Cerebellar cortex (tissue), 1 donor: ENCODE measurements at regions not wholly inside any gene's neighbourhood (a gene's known extent, or its start where the extent isn't known, plus 50 kb on each side); places are given as distances from the start of the nearest gene placed in this dataset.

Source experiments
- DNase-seq: peaks from one replicate; pipeline ENCODE4 v3.0.0-alpha.2; 2015; ENCODE audit warnings: low spot score

DNA sequence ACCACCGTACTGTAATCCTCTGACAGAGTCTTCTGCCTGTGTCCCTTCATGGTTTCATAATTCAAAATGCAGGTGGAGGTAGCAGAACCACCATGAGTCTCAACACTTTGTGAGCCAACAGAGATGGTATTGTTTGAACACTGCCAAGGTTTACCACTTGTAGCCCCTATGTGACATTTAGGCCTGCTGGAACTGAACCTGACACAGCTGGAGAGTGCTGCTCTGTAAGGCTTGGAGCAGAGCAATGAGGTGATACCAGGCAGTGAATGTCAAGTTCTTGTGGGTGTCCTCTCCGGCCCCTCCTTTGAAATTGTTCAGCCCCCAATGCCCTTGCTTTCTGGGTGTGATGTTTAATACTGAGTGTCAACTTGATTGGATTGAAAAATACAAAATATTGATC lies 1042.9 kb downstream of the ARAP2 start:
- no peak for DNase-seq

DNA sequence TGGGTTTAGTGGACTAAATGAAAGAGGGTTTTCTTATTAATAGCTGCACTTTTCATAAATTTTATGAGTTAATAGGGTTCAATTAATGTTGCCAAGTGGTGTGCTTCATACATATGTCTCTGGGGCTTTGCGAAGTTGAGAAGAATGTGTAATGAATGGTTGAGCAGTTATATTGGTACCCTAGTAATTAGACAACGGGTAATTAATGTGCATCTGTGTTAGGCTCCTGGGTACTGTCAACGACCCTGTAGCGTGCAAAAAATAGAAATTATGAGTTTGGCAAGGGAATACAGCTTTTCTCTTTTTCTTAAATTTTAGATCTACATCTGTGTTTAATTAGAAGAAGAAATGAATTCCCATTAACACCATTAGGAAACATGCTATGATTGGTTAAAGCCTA lies 1027.7 kb downstream of the ARAP2 start:
- no peak for DNase-seq

DNA sequence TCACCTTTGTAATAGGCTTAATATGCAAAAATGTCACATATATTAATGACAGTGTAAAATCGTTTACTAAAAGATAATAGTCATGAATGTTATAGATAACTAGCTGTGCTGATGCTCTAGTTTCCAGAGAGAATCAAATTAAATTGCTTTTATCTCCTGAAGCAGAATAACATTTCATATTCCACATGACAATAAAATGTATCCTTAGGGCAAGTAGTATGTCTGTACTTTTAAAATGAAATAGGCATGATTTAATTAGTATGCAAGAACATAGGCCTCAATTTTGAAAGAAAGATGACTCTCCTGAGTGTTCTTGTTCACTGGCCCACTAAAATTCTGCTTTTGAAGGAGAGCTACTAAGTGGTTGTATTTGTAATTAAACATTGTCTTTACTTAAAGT lies 1027.0 kb downstream of the ARAP2 start:
- no peak for DNase-seq

DNA sequence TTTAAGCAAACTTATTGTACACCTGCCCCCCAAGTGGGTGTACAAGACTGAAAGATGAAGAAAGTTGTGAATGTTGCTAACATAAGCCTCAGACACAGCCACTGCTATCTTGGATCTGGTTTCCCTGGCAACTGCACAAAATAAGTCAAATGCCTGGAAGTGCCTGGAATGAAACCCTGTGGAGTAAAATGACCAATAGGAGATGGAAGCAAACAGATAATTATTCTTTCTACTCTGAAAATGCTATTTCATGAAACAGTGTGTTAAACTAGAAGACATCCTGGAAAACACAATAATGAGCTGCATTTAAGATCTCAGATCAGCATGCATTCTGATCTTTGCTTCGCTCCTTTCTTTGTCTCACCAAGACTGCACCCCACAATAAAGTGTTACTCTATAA lies 1016.0 kb downstream of the ARAP2 start:
- DNase-seq = no peak

DNA sequence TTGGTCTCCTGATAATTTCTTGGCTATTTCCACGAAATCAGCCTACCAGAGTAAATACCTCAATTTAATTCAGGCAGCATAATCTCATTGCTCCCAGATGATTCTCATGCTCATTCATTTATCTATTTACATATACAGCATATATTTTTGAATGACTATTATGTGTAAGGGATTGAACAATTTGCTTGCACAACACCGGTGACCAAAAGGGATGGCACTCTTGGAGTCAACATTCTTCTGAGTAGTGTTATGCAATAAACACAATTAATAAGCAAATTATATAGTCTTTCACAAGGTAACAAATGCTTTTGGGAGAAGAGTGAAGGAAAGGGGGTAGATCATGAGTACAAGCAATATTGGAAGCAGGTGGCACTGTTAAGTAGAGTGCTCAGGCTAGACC lies 1015.3 kb downstream of the ARAP2 start:
- DNase-seq = no peak

DNA sequence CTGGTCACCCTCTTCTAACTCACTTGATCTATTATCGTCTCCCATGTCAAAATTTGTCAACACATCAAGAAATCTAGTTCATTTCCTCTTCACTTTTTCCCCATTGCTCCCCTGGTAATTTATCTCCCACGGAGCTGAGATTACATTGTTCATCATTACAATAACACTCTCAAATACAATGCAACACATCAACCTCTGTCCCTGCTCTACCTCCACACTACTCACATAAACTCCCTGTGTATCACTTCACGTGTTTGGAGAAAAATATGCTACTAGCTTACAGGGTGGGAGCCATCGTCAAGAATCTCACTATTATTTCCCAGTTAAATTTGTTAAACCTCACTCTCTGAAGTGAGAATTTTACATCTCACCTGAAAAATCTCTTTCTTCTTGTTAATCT lies 1006.4 kb downstream of the ARAP2 start:
- DNase-seq = no peak

DNA sequence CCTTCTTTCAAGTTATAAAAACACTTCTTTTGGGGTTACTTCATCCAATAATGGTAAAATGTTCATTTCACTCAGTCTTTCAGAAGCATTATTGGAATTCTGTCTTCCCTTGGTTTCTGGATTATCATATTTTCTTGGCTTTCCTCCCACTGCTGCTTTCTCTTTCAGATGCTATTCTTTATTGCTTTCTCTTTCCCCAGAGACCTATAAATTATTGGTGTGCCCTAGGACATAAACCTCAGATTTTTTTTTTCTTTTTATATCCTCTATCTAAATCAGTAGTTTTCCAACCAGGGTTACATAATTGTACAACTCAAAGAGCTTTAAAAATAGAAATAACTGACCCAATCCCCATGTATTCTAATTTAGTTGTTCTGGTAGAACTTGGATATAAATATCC lies 1005.5 kb downstream of the ARAP2 start:
- DNase-seq = no peak

DNA sequence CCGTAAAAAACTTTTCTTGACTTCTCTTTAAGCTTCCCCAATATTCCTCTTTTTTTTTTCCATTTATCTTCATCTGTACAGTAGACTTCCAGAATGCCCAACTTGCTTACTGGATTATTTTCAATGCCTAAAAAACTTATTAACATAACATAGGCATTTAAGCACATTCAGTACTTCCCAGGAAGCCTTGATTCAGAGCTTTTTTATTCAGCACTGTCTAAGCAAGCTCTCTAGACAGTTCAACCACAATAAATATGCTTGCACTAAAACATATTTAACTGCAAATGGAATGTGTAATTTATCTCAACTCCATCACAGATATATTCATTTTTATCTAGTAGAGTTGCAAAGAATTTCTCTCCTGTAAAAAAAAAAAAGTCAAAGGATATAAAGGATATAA lies 997.8 kb downstream of the ARAP2 start:
- DNase-seq = no peak

DNA sequence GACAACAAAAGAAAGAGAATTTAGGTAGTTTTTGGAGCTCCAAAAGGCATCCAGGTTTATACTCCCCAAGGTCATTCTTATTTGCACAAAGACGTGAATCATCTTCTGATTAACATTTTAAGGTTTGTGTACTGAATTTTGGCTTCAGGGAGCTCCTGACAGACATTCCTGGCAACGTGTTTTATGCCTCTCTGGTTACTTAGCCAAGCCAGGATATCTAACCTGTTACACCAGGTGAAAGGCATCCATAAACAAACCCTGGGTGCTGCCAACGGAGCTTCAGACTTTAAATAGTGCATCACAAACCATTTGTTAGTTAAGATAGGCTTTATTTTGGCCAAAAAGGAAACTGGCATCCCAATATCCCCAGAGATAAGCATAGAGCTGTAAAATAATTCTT lies 997.3 kb downstream of the ARAP2 start:
- DNase-seq = no peak

DNA sequence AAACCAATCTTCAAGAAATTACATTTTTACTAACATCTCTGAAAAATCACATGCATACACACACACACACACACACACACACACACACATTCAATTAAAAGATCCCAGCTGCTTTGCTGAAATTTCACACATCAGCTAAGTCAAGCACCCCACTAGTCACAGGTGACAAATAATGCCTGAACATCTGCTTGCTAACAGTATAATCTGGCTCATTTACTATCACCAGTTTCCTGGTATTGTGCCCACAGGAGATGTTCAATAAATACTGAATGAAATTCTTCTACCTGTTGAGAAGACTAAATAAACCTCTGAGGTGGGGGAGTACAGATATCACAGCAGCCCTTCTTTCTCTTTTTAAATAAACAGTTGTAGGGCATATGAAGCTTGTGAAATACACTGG lies 994.0 kb downstream of the ARAP2 start:
- DNase-seq = no peak

DNA sequence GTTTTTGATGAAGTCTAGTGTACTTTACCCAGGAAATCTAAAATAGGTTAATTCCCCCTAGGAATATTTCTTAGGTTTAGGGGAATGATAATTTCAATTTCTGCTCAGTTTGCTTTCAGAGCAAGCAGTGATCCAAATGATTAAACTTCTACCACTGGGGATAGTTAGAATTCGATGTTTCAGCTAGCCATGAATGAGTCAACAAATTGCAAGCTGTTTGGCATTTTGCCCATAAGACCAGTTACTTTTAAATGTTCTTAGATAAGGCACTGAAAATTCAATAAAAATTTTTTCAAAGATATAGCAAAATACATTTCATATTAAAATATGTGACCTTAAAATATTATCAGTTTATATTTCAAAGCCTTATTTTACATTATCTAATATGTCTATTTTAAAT lies 993.6 kb downstream of the ARAP2 start:
- no peak for DNase-seq

DNA sequence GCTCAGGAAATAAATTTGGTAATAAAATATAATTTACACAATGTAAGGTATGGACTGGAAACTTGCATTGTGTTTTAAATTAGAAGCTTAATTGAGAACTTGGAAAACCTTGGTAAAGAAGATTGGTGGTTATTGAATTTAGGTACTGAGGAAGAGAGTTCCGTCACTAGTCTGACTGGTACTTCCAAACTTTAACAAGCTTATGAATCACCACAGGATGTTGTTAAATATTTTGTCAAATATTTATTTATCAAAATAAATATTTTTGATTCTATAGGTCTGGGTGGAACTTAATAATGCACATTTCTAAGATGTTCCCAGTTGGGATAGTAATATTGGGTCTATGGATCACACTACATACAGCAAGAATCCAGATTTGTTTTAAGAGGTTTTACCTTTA lies 992.2 kb downstream of the ARAP2 start:
- DNase-seq = no peak

DNA sequence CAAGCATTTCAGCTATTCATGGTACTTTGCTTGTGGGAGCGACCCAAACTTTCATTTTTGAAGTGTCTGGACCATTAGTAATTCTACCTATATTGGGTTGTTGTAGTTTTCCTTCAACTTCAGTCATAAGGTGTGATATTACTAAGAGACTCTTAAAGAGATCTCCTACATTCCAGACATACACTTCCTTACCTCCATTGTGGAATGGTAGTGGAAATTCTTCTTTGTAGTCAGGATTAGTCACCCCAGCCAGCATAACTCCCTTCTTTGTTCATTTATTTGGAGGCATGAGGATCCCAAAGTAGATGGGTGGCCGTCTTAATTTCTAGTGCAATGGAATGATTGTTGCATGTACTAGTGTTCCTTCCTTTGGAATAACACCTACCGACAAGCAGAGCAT lies 991.4 kb downstream of the ARAP2 start:
- no peak for DNase-seq

DNA sequence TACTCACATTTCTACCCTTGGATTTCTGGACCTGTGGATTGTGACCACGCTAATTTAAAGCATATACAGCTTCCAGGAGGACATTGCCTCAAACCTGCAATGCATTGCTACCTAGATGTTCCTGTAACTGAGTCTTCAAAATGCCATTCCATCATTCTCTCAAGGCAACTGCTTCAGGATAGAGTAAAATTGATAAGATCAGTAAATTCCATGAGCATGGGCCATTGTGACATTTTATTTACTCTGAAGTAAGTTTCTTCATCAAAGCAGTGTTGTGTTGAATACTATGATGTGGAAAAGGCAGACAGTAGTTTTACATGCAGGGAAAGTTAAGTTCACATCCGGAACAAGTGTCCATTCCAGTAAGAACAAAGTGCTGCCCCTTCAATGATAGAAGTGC lies 991.0 kb downstream of the ARAP2 start:
- DNase-seq = no peak

DNA sequence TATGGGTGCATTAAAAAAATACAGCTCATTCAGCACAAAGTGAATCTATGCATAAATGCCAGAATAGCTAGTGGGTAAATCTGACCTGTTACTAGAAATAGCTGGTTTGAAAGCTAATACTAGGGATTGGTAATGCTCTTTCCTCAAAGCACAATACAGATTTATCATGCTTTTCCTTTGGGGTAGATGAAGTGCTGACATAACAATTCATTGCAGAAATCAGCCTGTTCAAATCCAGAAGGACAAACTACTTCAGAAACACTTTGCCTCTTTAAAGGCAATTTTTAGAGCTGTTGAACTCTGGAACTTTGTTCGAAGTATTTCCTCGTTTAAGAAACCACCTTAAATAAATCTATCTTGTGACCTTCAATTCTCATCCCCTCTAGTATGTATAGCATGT lies 957.9 kb downstream of the ARAP2 start:
- DNase-seq = no peak

DNA sequence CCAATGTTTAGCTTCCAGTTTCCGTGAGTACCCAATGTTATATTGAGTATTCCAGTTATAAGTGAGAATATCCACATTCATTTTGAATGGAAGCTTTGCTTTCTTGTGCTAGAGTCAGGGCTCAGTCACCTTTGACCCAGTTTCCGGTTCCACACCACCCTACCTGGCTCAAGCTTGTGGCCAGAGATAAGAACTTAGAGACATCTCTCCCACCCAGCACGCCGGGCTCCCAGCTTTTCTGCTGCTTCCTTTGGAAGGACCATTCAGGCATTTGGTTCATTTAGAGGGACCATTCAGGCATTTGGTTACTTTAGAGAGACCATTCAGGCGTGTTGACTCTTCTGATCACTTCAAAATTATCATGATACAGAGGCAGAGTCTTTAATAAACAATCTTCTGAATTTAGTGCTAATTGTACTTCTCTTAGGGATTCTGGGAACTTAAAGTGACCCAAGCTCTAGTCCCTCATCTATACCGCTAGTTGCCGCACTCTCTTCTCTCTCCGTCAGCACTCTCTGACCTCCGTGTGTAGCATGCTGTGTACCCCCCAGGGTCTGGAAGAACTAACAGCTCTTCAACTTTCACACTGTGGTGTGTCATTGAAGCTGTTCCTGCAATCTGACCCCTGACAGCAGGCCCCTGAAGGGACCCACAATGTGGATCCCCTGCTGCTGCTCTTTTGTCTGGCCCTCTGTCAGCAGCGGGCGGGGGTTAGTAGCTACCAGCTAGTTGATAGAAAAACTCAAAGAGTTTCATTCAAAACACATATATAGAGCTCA lies 943.1 kb downstream of the ARAP2 start:
- no peak for DNase-seq

DNA sequence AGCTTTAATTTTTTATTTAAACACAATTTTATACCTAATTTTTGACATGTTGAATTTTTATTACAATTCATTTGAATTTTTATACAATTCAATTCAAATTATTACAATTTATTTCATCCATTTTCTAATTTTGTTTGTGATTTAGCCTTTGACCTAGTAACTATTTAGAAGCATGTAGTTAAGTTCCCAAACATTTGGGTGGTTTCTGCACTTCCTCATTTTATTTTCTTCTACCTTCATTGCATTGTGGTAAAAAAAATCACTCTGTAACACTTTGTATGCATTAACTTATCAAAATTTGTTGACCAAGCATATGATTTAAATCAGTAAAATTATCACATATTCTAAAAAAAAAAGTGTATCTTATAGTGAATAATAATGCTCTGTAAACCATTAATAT lies 928.9 kb downstream of the ARAP2 start:
- no peak for DNase-seq

DNA sequence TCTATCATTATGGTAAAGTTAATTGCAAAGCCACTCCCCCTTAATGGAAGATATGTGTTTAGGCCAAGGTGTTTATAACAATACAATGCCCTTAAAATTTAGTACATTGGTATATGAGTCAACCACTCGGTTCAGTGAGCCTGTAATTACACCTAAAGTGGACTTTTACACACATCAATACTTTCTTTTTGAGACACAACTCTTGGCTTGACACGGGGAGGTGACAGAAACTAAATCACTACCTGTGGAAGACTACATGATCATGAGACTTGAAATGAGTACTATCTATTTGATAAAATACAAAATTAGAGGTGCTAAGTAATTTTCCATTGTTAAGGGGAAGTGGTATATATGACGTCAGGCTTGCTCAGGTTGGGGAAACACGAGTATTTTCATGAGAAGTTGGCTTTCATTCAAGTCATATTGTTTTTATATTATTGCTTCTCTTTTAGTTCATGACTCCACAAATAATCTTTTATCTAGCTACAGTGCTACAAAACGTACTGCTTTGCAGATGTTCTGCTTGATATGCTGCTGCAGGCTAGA lies 918.3 kb downstream of the ARAP2 start:
- DNase-seq = no peak

DNA sequence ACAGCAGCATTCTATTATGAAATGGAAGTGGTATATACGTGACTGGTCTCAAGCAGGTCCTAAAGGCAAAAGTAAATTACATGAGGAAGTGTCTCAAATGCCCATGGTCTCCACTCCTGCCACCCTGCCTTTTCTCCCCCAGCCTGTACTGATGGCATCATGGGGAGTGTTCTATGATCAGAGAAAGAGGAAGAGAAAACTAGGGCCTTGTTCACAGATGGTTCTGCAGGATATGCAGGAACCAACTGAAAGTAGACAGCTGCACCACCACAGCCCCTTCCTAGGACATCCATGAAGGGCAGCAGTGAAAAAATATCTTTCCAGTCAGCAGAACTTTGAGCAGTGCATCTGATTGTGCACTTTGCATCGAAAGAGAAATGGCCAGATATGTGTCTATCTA lies 901.5 kb downstream of the ARAP2 start:
- no peak for DNase-seq

DNA sequence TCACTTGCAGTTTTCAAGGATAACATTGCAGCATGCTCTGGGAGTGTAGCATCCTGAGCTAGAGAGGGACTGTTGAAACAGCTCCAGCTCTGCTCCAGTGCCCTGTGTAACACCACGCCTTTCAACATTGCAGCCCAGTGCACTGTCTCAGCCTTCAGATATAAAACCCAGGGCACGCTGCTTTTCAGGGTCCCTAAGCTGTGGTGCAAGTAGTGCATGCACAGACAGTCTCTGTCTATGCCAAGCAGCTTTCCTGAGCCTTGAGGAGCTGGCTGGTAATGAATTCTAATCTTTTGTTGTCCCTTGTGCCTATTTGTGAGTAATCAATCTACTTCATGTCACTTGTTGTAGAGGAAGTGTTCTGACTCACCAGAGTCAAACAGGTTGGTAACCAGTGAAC lies 897.0 kb downstream of the ARAP2 start:
- DNase-seq = no peak

DNA sequence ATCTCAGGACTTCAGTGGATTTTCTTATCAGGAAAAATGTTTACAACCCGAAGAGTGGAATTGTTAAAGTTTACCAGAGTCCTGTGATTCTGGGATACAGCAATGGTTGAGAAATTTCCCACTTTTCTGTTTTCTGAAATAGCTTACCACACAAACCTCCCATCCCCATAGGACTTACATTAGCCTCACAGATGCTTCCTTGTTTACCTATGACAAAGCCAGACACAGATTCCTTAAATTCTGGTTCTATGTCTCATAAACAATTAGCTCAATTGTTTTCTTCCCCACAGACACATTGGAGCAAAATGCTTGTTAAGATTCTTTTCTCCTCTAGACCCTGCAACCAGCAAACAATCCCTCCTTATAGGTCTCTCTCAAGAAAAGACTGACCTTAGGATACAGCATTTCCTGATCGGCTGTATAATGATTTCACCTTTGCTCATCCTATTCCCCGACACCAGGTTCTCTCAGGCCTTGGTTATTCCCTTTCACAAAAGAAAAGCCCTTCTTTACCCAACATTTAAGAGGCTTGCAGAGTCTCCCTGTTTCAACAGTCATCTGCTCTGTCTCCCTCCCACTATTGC lies 886.2 kb downstream of the ARAP2 start:
- no peak for DNase-seq

DNA sequence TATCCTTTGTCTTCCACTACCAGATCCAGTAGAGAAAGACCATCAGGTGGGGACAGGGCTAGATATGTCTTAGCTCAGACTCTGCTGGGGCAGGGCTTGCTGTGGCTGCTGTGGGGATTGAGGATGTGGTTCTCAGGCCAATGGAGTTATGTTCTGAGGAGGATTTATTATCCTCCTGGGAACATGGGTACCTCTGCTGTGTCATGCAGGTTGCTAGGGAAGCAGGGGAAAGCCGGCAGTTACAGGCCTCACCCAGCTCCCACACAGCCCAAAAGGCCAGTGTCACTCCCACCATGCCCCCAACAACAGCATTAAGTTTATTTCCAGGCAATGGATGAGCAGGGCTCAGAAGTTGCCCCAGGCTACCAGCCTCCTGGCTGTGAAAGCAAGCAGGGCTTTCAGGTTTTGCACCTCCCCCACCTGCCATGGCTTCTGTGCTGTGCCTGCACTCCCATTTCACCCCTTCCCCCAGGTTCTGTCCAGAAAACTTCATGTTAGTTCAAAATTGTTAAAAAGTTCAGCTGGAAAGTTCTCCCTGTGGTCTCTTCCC lies 879.9 kb downstream of the ARAP2 start:
- DNase-seq = no peak

DNA sequence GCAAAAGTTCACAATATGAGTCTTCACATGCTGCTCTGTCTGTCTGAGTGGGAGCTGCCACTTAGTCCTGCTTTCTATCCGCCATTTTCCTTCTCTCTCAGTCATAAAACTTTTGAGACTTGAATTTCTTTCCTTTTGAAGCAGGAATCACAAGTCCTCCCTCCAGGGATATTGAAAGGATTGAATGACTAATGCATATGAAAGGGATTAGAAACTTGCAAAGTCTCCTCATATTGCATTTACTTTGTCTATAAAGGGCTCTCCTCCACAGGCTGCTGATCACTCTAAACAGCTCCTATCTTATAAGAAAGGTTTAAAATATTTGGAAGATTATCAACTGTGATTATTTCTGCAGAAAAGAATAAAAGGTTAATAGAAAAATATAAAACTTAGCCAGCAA lies 879.1 kb downstream of the ARAP2 start:
- DNase-seq = no peak

DNA sequence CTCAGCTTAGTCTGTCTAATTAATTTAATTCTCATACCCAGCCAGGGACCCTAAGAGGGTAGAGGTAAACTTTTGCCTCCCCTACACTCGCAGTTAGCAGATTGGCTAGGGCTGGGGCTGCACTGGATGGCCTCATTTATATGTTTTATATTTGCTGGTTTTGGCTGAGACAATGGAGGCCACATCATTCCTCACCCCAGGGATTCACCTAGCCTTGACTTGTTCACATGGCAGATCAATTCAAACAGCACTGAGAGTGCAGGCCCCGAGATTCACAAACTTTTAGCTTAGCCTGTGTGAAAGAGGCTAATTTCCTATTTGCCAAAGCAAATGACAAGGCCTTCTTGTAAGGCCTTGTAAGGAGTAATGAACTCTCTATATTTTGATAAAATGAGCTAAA lies 844.4 kb downstream of the ARAP2 start:
- DNase-seq = no peak
